H1 (cell line): ENCODE measurements at regions not wholly inside any gene's neighbourhood (a gene's known extent, or its start where the extent isn't known, plus 50 kb on each side); places are given as distances from the start of the nearest gene placed in this dataset.

Experiments
- CHD7 ChIP-seq: fragments of 300-600 bp; sonication (generic); IDR thresholded peaks from 2 replicates; pipeline ENCODE4 v1.7.1; 2012; ENCODE audit warnings: low read length, moderate library complexity, mild to moderate bottlenecking, inconsistent platforms; ENCODE audit not compliant: insufficient replicate concordance
- CTCF ChIP-seq, 3 experiments: IDR thresholded peaks; 1 replicate in 2 of 3; 2 replicates in 1 of 3; pipeline versions ENCODE4 v1.5.1 to v1.6.1; 2011; ENCODE audit warnings: low read length in 3 of 3, mild to moderate bottlenecking in 3 of 3, inconsistent platforms in 2 of 3, low read depth in 1 of 3, moderate library complexity in 1 of 3; ENCODE audit not compliant: insufficient read depth in 1 of 3; ENCODE audit errors: control extremely low read depth in 1 of 3
- SRF ChIP-seq: IDR thresholded peaks from 2 replicates; pipeline ENCODE4 v1.6.1; 2011; ENCODE audit warnings: mild to moderate bottlenecking, low read depth, low read length, moderate library complexity

- TF ChIP-seq CTCF (IDR thresholded peaks at IDR 0.05; ENCODE audit: control extremely low read depth in 1 of 3, insufficient read depth in 1 of 3, low read depth in 1 of 3, low read length in 3 of 3) (no peak), SRF (no peak), CHD7 (no peak)
These were observed 159.6 kb upstream of the CADM1 start (continued) for GRCh38 chr11:115663790-115664189.
